Endothelial cell of umbilical vein (primary cell): ENCODE measurements at regions not wholly inside any gene's neighbourhood (a gene's known extent, or its start where the extent isn't known, plus 50 kb on each side); places are given as distances from the start of the nearest gene placed in this dataset.

Experiments
- BruUV-seq: library from RNA; stranded (reverse); fragments of 400-500 nt; replicated peaks from 2 replicates; lab custom pipeline; 2021; lab: Mats Ljungman, UMichigan
- CTCF ChIA-PET: fragments of 300-600, 350-600 bp; sonication (Branson Sonifier 250); formaldehyde crosslinking; loops from one replicate; lab custom pipeline; 2021; ENCODE audit warnings: antibody characterized with exemption, inconsistent platforms; lab: Charles Lee
- POLR2A ChIA-PET: fragments of 300-600, 350-600 bp; sonication (Branson Sonifier 250); formaldehyde crosslinking; loops from one replicate; lab custom pipeline; 2021; ENCODE audit warnings: antibody characterized with exemption, inconsistent platforms; lab: Charles Lee
- DNase-seq: peaks from one replicate; pipeline ENCODE4 v3.0.0-alpha.2; 2011; ENCODE audit warnings: low read depth, low spot score
- FAIRE-seq: peaks from 2 replicates; lab custom pipeline; 2011; peaks lifted over from hg19 to GRCh38; lab: Jason Lieb, UNC
- H2AFZ ChIP-seq: 2 replicates; pipeline ENCODE4 v1.6.0; 2012; ENCODE audit warnings: low read depth, low read length, control low read depth, inconsistent platforms
- H3K27ac ChIP-seq: 2 replicates; pipeline ENCODE4 v1.5.1; 2011; ENCODE audit warnings: low read depth, mild to moderate bottlenecking, control low read depth, low read length, moderate library complexity; ENCODE audit not compliant: insufficient read depth
- H3K27me3 ChIP-seq, 2 experiments: 2 replicates each; pipeline versions ENCODE4 v1.6.0 to v1.6.1; 2011; ENCODE audit warnings: low read length in 2 of 2, mixed read lengths in 1 of 2; ENCODE audit not compliant: control insufficient read depth in 2 of 2, insufficient read depth in 2 of 2
- H3K36me3 ChIP-seq, 2 experiments: 2 replicates in 1 of 2; 3 replicates in 1 of 2; pipeline ENCODE4 v1.5.1; 2011; ENCODE audit warnings: low read length in 2 of 2, mild to moderate bottlenecking in 1 of 2, moderate library complexity in 1 of 2; ENCODE audit not compliant: control insufficient read depth in 2 of 2, insufficient read depth in 2 of 2; ENCODE audit errors: extremely low read depth in 1 of 2
- H3K4me1 ChIP-seq: 3 replicates; pipeline ENCODE4 v1.5.1; 2011; ENCODE audit warnings: mild to moderate bottlenecking, low read length; ENCODE audit not compliant: control insufficient read depth, insufficient read depth; ENCODE audit errors: extremely low read depth
- H3K4me2 ChIP-seq: 2 replicates; pipeline ENCODE4 v1.6.1; 2011; ENCODE audit warnings: low read length, control low read depth, mixed read lengths; ENCODE audit not compliant: insufficient read depth
- H3K4me3 ChIP-seq, 3 experiments: fragments of 200-600 bp in 1 of 3; sonication (generic), shearing (Covaris generic) in 1 of 3; replicated peaks in 1 of 3; 2 replicates each; pipeline ENCODE4 v1.5.1; 2011 to 2016; ENCODE audit warnings: control low read depth in 3 of 3, low read length in 3 of 3, mild to moderate bottlenecking in 2 of 3, inconsistent platforms in 1 of 3, low read depth in 1 of 3, moderate library complexity in 1 of 3; ENCODE audit not compliant: insufficient read depth in 1 of 3
- H3K79me2 ChIP-seq: 2 replicates; pipeline ENCODE4 v1.6.0; 2012; ENCODE audit warnings: low read length, inconsistent platforms; ENCODE audit not compliant: control insufficient read depth, insufficient read depth
- H3K9ac ChIP-seq: replicated peaks from 2 replicates; pipeline ENCODE3; 2011; ENCODE audit warnings: low read length, control low read depth; ENCODE audit not compliant: insufficient read depth; ENCODE audit errors: extremely low read depth
- H3K9me1 ChIP-seq: replicated peaks from 3 replicates; pipeline ENCODE4 v1.6.0; 2011; ENCODE audit warnings: mild to moderate bottlenecking, low read length; ENCODE audit not compliant: control insufficient read depth, insufficient read depth; ENCODE audit errors: extremely low read depth
- H3K9me3 ChIP-seq: replicated peaks from 2 replicates; pipeline ENCODE4 v1.5.1; 2012; ENCODE audit warnings: low read length, inconsistent platforms; ENCODE audit not compliant: control insufficient read depth, insufficient read depth
- H4K20me1 ChIP-seq: replicated peaks from 2 replicates; pipeline ENCODE3; 2011; ENCODE audit warnings: mild to moderate bottlenecking, low read length; ENCODE audit not compliant: control insufficient read depth, insufficient read depth; ENCODE audit errors: extremely low read depth
- EZH2 ChIP-seq: IDR thresholded peaks from 2 replicates; pipeline ENCODE4 v1.6.1; 2012; ENCODE audit warnings: borderline replicate concordance, low read depth, mild to moderate bottlenecking, moderate library complexity, low read length, inconsistent platforms; ENCODE audit not compliant: severe bottlenecking
- FOS ChIP-seq: IDR thresholded peaks from 2 replicates; pipeline ENCODE4 v1.6.1; 2011; ENCODE audit warnings: mild to moderate bottlenecking, low read length, moderate library complexity, borderline replicate concordance; ENCODE audit not compliant: insufficient read depth
- GATA2 ChIP-seq: IDR thresholded peaks from 2 replicates; pipeline ENCODE4 v1.7.0; 2011; ENCODE audit warnings: low read depth, mild to moderate bottlenecking, moderate library complexity, mixed read lengths, low read length; ENCODE audit not compliant: insufficient read length, insufficient read depth
- JUN ChIP-seq: IDR thresholded peaks from 2 replicates; pipeline ENCODE4 v1.6.1; 2011; ENCODE audit warnings: borderline replicate concordance, low read depth; ENCODE audit not compliant: insufficient read length, insufficient read depth
- MYC ChIP-seq: IDR thresholded peaks from one replicate; pipeline ENCODE4 v1.6.1; 2011; ENCODE audit warnings: mild to moderate bottlenecking, low read depth, low read length
- POLR2A ChIP-seq: IDR thresholded peaks from 2 replicates; pipeline ENCODE4 v1.6.1; 2012; ENCODE audit warnings: low read depth, mild to moderate bottlenecking, control low read depth, low read length
- POLR2AphosphoS5 ChIP-seq: IDR thresholded peaks from 2 replicates; pipeline ENCODE4 v1.6.1; 2012; ENCODE audit warnings: low read depth, mild to moderate bottlenecking, control low read depth, low read length, moderate library complexity; ENCODE audit not compliant: insufficient read depth
- dilution Hi-C: fragments of 300-500 bp; cut with MboI; formaldehyde crosslinking; loops from one replicate; pipeline ENCODE4 v1.15.0; 2019; ENCODE audit warnings: low sequenced_read_pairs; ENCODE audit not compliant: extremely low pct_ligation_motif_present
- intact Hi-C: fragments of 100-400 bp; cut with micrococcal nuclease; formaldehyde crosslinking; loops from one replicate; pipeline ENCODE4 v1.10.0; 2022
- TF ChIP-seq, protein P1 (sequence below): IDR thresholded peaks from 2 replicates; pipeline ENCODE4 v1.6.1; 2011; ENCODE audit not compliant: insufficient read depth, insufficient read length
- TF ChIP-seq, protein P2 (sequence below), 2 donors: IDR thresholded peaks; 1 replicate in 1 of 2; 2 replicates in 1 of 2; pipeline ENCODE4 v1.5.1; 2011; ENCODE audit warnings: low read length in 2 of 2, mild to moderate bottlenecking in 2 of 2, moderate library complexity in 2 of 2, control low read depth in 1 of 2, inconsistent platforms in 1 of 2, low read depth in 1 of 2; ENCODE audit not compliant: insufficient read depth in 1 of 2; ENCODE audit errors: extremely low read depth in 1 of 2

DNA sequence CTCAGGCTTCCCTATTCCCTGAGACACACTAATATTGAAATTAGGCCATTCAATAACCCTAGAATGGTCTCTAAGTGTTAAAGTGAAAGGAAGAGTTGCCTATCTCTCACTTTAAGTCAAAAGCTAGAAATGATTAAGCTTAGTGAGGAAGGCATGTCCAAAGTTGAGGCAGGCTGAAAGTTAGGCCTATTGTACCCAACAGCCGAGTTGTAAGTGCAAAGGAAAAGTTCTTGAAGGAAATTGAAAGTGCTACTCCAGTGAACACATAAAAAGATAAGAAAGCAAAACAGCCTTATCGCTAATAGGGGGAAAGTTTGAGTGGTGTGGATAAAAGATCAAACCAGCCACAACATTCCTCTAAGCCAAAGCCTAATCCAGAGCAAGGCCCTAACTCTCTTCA, 117.9 kb upstream of the SPATA12 start:
- Histone ChIP-seq H4K20me1 (no peaks in the 10 kb centered on the region), H3K36me3 (no peaks in the 10 kb centered on the region), H3K9me1 (no peaks in the 10 kb centered on the region), H3K9ac (no peak overlapping the region), H3K4me1 (peaks cover 4% of the 10 kb centered on the region), H3K27ac (no peak overlapping the region), H3K4me2 (no peak overlapping the region), H3K9me3 (no peaks in the 10 kb centered on the region), H3K79me2 (no peaks in the 10 kb centered on the region), H2AFZ (peak overlapping the region; percentile 44), H3K4me3 (no peak overlapping the region), H3K27me3 (no peaks in the 10 kb centered on the region)
- dilution Hi-C loops (no loop called here), intact Hi-C loops (no loop called here)
- CTCF ChIA-PET: interaction anchor here (0.8 to 1.6 kb wide), 5 partner anchors 16 to 240 kb away, joined by 3 to 7 read pairs (median 3); no protein-coding TSS in a partner anchor
- no peak for FAIRE-seq
- no TSS peak for BruUV-seq
- TF ChIP-seq GATA2 (no peak), MYC (no peak), JUN (no peak), POLR2A (no peak), EZH2 (no peak), POLR2AphosphoS5 (no peak), FOS (no peak)
- TF ChIP-seq, protein P1, sequence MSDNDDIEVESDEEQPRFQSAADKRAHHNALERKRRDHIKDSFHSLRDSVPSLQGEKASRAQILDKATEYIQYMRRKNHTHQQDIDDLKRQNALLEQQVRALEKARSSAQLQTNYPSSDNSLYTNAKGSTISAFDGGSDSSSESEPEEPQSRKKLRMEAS: no peak
- TF ChIP-seq, protein P2, sequence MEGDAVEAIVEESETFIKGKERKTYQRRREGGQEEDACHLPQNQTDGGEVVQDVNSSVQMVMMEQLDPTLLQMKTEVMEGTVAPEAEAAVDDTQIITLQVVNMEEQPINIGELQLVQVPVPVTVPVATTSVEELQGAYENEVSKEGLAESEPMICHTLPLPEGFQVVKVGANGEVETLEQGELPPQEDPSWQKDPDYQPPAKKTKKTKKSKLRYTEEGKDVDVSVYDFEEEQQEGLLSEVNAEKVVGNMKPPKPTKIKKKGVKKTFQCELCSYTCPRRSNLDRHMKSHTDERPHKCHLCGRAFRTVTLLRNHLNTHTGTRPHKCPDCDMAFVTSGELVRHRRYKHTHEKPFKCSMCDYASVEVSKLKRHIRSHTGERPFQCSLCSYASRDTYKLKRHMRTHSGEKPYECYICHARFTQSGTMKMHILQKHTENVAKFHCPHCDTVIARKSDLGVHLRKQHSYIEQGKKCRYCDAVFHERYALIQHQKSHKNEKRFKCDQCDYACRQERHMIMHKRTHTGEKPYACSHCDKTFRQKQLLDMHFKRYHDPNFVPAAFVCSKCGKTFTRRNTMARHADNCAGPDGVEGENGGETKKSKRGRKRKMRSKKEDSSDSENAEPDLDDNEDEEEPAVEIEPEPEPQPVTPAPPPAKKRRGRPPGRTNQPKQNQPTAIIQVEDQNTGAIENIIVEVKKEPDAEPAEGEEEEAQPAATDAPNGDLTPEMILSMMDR (IDR thresholded peaks at IDR 0.05; ENCODE audit: extremely low read depth in 1 of 2, insufficient read depth in 1 of 2, low read depth in 1 of 2, low read length in 2 of 2): no peak
- no peak for DNase-seq
- POLR2A ChIA-PET: no interaction called here
